Transverse colon (tissue), 4 donors: ENCODE measurements at regions not wholly inside any gene's neighbourhood (a gene's known extent, or its start where the extent isn't known, plus 50 kb on each side); places are given as distances from the start of the nearest gene placed in this dataset.

Source experiments
- CTCF ChIP-seq, 5 experiments: fragments of 200-600 bp in 3 of 5; fragments of 450-650 bp in 2 of 5; sonication (generic) in 3 of 5; IDR thresholded peaks; 1 replicate in 2 of 5; 2 replicates in 3 of 5; pipeline ENCODE4 v1.5.1; 2016 to 2017; ENCODE audit warnings: antibody characterized with exemption in 5 of 5, inconsistent platforms in 3 of 5, mild to moderate bottlenecking in 2 of 5, moderate library complexity in 1 of 5
- POLR2A ChIP-seq: fragments of 450-650 bp; IDR thresholded peaks from one replicate; pipeline ENCODE4 v1.6.1; 2016; ENCODE audit warnings: antibody characterized with exemption, mild to moderate bottlenecking, moderate library complexity
- POLR2AphosphoS5 ChIP-seq, 3 donors: sonication (generic); formaldehyde crosslinking; IDR thresholded peaks; one replicate each; pipeline ENCODE4 v1.6.1; 2016; ENCODE audit warnings: antibody characterized with exemption in 3 of 3

GRCh38 chr6:166692723-166693302, 65.8 kb upstream of the RPS6KA2 start:
- no peak for TF ChIP-seq CTCF (IDR thresholded peaks at IDR 0.05)
- TF ChIP-seq POLR2A, result no peak
- no peak for TF ChIP-seq POLR2AphosphoS5 (IDR thresholded peaks at IDR 0.05)
